HL-60 (cell line): ENCODE measurements at regions not wholly inside any gene's neighbourhood (a gene's known extent, or its start where the extent isn't known, plus 50 kb on each side); places are given as distances from the start of the nearest gene placed in this dataset.

ENCODE experiments used
- DNase-seq, 2 experiments: peaks; one replicate each; pipeline ENCODE4 v3.0.0-alpha.2; 2010 to 2020; ENCODE audit warnings: low read depth in 1 of 2, low spot score in 1 of 2
- H3K27ac ChIP-seq: fragments of 250-450 bp; sonication (Bioruptor Pico); replicated peaks from 2 replicates; pipeline ENCODE4 v1.5.1; 2020; ENCODE audit warnings: mild to moderate bottlenecking, moderate library complexity
- H3K27me3 ChIP-seq: fragments of 250-450 bp; sonication (Bioruptor Pico); 2 replicates; pipeline ENCODE4 v1.5.1; 2021; ENCODE audit warnings: mild to moderate bottlenecking, moderate library complexity; ENCODE audit not compliant: insufficient read depth, poor library complexity, severe bottlenecking
- H3K4me3 ChIP-seq: replicated peaks from 2 replicates; pipeline ENCODE4 v1.5.1; 2011; ENCODE audit warnings: mild to moderate bottlenecking, control low read depth, low read length; ENCODE audit not compliant: insufficient read depth
- GABPA ChIP-seq: IDR thresholded peaks from 2 replicates; pipeline ENCODE4 v1.6.1; 2012; ENCODE audit warnings: low read depth
- POLR2AphosphoS5 ChIP-seq: IDR thresholded peaks from 2 replicates; pipeline ENCODE4 v1.6.1; 2012; ENCODE audit warnings: low read depth
- SPI1 ChIP-seq: IDR thresholded peaks from 2 replicates; pipeline ENCODE4 v1.6.1; 2012; ENCODE audit warnings: low read depth, mild to moderate bottlenecking, borderline replicate concordance
- TF ChIP-seq, protein P1 (sequence below): IDR thresholded peaks from 2 replicates; pipeline ENCODE4 v1.6.1; 2012; ENCODE audit warnings: low read depth; ENCODE audit not compliant: insufficient replicate concordance
- TF ChIP-seq, protein P2 (sequence below): IDR thresholded peaks from one replicate; pipeline ENCODE4 v1.5.1; 2011; ENCODE audit warnings: low read length, control low read depth, inconsistent platforms; ENCODE audit not compliant: insufficient read depth

DNA sequence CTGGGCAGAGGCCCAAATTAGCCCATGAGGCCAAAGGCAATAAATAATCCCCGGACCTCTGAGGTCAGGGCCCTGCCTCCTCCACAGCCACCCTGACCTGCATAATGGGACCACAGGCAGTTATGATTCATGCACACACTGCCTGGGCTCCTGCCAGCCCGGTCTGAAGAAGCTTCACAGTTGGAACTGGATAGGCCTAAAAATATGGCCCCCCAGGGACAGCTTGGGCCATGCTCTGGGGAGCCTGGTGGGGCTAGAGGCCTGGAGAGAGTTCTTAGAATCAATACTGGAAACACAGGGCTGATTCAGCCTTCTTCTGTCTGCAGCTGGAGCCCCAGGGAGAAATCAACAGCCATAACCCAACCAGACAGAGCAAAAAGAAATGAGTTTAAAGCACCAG, 112.8 kb upstream of the CADM1 start:
- Histone ChIP-seq H3K27me3 (no peaks in the 10 kb centered on the region), H3K4me3 (no peak overlapping the region), H3K27ac (no peak overlapping the region)
- DNase-seq: no peak
- TF ChIP-seq GABPA (no peak), POLR2AphosphoS5 (no peak), SPI1 (no peak)
- TF ChIP-seq, protein P1, sequence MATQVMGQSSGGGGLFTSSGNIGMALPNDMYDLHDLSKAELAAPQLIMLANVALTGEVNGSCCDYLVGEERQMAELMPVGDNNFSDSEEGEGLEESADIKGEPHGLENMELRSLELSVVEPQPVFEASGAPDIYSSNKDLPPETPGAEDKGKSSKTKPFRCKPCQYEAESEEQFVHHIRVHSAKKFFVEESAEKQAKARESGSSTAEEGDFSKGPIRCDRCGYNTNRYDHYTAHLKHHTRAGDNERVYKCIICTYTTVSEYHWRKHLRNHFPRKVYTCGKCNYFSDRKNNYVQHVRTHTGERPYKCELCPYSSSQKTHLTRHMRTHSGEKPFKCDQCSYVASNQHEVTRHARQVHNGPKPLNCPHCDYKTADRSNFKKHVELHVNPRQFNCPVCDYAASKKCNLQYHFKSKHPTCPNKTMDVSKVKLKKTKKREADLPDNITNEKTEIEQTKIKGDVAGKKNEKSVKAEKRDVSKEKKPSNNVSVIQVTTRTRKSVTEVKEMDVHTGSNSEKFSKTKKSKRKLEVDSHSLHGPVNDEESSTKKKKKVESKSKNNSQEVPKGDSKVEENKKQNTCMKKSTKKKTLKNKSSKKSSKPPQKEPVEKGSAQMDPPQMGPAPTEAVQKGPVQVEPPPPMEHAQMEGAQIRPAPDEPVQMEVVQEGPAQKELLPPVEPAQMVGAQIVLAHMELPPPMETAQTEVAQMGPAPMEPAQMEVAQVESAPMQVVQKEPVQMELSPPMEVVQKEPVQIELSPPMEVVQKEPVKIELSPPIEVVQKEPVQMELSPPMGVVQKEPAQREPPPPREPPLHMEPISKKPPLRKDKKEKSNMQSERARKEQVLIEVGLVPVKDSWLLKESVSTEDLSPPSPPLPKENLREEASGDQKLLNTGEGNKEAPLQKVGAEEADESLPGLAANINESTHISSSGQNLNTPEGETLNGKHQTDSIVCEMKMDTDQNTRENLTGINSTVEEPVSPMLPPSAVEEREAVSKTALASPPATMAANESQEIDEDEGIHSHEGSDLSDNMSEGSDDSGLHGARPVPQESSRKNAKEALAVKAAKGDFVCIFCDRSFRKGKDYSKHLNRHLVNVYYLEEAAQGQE: no peak
- TF ChIP-seq, protein P2, sequence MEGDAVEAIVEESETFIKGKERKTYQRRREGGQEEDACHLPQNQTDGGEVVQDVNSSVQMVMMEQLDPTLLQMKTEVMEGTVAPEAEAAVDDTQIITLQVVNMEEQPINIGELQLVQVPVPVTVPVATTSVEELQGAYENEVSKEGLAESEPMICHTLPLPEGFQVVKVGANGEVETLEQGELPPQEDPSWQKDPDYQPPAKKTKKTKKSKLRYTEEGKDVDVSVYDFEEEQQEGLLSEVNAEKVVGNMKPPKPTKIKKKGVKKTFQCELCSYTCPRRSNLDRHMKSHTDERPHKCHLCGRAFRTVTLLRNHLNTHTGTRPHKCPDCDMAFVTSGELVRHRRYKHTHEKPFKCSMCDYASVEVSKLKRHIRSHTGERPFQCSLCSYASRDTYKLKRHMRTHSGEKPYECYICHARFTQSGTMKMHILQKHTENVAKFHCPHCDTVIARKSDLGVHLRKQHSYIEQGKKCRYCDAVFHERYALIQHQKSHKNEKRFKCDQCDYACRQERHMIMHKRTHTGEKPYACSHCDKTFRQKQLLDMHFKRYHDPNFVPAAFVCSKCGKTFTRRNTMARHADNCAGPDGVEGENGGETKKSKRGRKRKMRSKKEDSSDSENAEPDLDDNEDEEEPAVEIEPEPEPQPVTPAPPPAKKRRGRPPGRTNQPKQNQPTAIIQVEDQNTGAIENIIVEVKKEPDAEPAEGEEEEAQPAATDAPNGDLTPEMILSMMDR: no peak

DNA sequence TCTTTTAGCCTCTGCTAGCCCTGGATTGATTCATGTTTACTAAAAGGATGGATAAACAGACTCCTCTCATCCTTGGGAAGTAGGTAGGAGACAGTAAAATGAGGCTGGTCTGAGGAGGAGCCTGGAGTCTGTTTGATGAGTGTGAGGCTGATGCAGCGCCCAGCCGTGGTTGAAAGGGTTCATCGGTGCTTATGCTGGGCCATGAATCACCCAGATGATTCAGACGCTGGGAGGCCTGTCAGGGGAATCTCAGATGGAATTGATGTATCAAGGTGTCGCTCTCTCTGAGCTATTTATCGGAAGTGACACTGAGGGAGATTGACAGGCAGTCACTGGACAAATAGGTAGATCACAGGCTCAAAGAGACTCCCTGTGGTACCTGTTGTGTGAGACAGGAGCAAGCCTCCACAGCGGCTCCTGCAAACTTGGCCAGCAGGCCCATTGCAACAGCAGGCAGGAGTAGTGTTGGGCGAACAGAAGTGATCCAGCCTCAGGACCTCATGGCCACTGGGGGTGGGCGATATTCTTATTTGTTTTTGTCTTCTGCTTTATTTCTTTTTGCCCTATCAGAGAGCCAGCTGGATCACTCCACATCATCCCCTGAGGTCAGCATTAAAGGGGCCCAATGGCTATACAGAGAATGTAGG, 109.9 kb upstream of the CADM1 start:
- TF ChIP-seq SPI1 (no peak), POLR2AphosphoS5 (no peak), GABPA (no peak)
- TF ChIP-seq, protein P2: no peak
- TF ChIP-seq, protein P1: no peak
- Histone ChIP-seq H3K27ac (no peak overlapping the region), H3K27me3 (no peaks in the 10 kb centered on the region), H3K4me3 (no peak overlapping the region)
- DNase-seq: no peak

DNA sequence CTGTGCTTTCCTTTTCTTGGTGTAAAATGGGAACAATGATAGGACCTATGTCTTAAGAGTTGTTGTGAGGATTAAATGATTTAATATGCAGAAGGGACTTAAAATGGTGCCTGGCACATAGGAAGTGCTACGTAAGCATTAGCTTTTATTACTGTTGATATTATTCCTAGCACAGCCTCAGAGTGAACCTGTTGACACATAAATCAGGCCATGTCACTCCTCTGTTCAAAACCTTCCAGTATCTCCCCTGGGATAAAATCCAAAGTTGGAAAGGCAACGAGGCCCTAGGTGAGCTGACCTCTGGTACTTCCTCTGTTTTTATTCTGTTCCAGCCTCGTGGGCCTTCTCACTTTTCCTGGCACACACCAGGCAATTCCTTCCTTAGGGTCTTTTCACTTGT, 108.8 kb upstream of the CADM1 start:
- no peak overlapping the region for H3K27ac ChIP-seq

More for the DNA sequence above, 108.8 kb upstream of the CADM1 start:
- no peak for TF ChIP-seq SPI1
- TF ChIP-seq, protein P1: no peak
- DNase-seq: no peak
- no peak overlapping the region for H3K4me3 ChIP-seq
- no peaks in the 10 kb centered on the region for H3K27me3 ChIP-seq
